SK-N-SH (cell line): ENCODE measurements at regions not wholly inside any gene's neighbourhood (a gene's known extent, or its start where the extent isn't known, plus 50 kb on each side); places are given as distances from the start of the nearest gene placed in this dataset.

ENCODE experiments used
- CTCF ChIA-PET: fragments of 300-600, 350-600 bp; formaldehyde crosslinking; extraction: SDS; loops from one replicate; lab custom pipeline; 2021; lab: Yijun Ruan, JAX
- POLR2A ChIA-PET: fragments of 350-600 bp; sonication (Branson Sonifier 250); formaldehyde crosslinking; extraction: SDS; loops from one replicate; lab custom pipeline; 2020; ENCODE audit warnings: antibody characterized with exemption, inconsistent platforms; lab: Yijun Ruan, JAX
- DNase-seq: peaks from one replicate; pipeline ENCODE4 v3.0.0; 2012
- H2AFZ ChIP-seq: fragments of 200-600 bp; sonication (generic); 2 replicates; pipeline ENCODE4 v1.8.1; 2016; ENCODE audit warnings: antibody characterized with exemption, mild to moderate bottlenecking, low read depth
- H3F3A ChIP-seq: fragments of 200-600 bp; sonication (generic); replicated peaks from 2 replicates; pipeline ENCODE3; 2016; ENCODE audit warnings: antibody characterized with exemption, mild to moderate bottlenecking; ENCODE audit not compliant: insufficient read depth
- H3K27ac ChIP-seq, 2 experiments: fragments of 200-500 bp in 1 of 2; fragments of 200-600 bp in 1 of 2; sonication (Bioruptor generic) in 1 of 2; sonication (generic), shearing (Covaris generic) in 1 of 2; 2 replicates each; pipeline versions ENCODE4 v1.5.1 to v1.6.1; 2014 to 2016; ENCODE audit warnings: low read depth in 2 of 2, inconsistent platforms in 1 of 2, low read length in 1 of 2, mild to moderate bottlenecking in 1 of 2, mixed read lengths in 1 of 2
- H3K27me3 ChIP-seq: fragments of 200-600 bp; sonication (generic), shearing (Covaris generic); 2 replicates; pipeline ENCODE4 v1.6.1; 2016; ENCODE audit warnings: mixed run types; ENCODE audit not compliant: insufficient read depth
- H3K36me3 ChIP-seq, 2 experiments: fragments of 200-500 bp in 1 of 2; fragments of 200-600 bp in 1 of 2; sonication (Bioruptor generic) in 1 of 2; sonication (generic) in 1 of 2; replicated peaks in 1 of 2; 2 replicates each; pipeline versions ENCODE3 to v1.5.1; 2014 to 2016; ENCODE audit warnings: low read length in 1 of 2, mild to moderate bottlenecking in 1 of 2; ENCODE audit not compliant: insufficient read depth in 2 of 2, control insufficient read depth in 1 of 2
- H3K4me1 ChIP-seq, 2 experiments: fragments of 200-500 bp in 1 of 2; fragments of 200-600 bp in 1 of 2; sonication (Bioruptor generic) in 1 of 2; sonication (generic), shearing (Covaris generic) in 1 of 2; 2 replicates each; pipeline versions ENCODE4 v1.5.1 to v1.6.1; 2014 to 2016; ENCODE audit warnings: low read depth in 1 of 2, low read length in 1 of 2, mixed run types in 1 of 2; ENCODE audit not compliant: insufficient read depth in 2 of 2, control insufficient read depth in 1 of 2
- H3K4me2 ChIP-seq: fragments of 200-600 bp; sonication (generic), shearing (Covaris generic); 2 replicates; pipeline ENCODE4 v1.6.1; 2017; ENCODE audit warnings: mixed run types
- H3K4me3 ChIP-seq, 2 experiments: fragments of 200-500 bp in 1 of 2; fragments of 200-600 bp in 1 of 2; sonication (Bioruptor generic) in 1 of 2; sonication (generic), shearing (Covaris generic) in 1 of 2; 2 replicates each; pipeline versions ENCODE4 v1.5.1 to v1.8.1; 2014 to 2016; ENCODE audit warnings: low read depth in 2 of 2, inconsistent platforms in 1 of 2, low read length in 1 of 2, mild to moderate bottlenecking in 1 of 2, mixed read lengths in 1 of 2, moderate library complexity in 1 of 2
- H3K79me2 ChIP-seq: fragments of 200-600 bp; sonication (generic); 2 replicates; pipeline ENCODE4 v1.8.1; 2017; ENCODE audit warnings: mild to moderate bottlenecking; ENCODE audit not compliant: insufficient read depth
- H3K9ac ChIP-seq: fragments of 200-600 bp; sonication (generic); 2 replicates; pipeline ENCODE4 v1.6.1; 2017; ENCODE audit warnings: mixed run types
- H3K9me2 ChIP-seq: fragments of 200-600 bp; sonication (generic); 2 replicates; pipeline ENCODE4 v1.6.1; 2017; ENCODE audit warnings: mixed run types
- H3K9me3 ChIP-seq: fragments of 200-600 bp; sonication (generic); 2 replicates; pipeline ENCODE4 v1.6.1; 2017; ENCODE audit warnings: mixed run types, mild to moderate bottlenecking, moderate library complexity
- H4K20me1 ChIP-seq: fragments of 200-600 bp; sonication (generic); 2 replicates; pipeline ENCODE4 v1.6.1; 2017; ENCODE audit warnings: mild to moderate bottlenecking, mixed run types; ENCODE audit not compliant: insufficient read depth
- CHD2 ChIP-seq: fragments of 150-350 bp; IDR thresholded peaks from 2 replicates; pipeline ENCODE4 v1.6.1; 2018; ENCODE audit warnings: low read length; ENCODE audit not compliant: partially characterized antibody
- EP300 ChIP-seq, 2 experiments: IDR thresholded peaks; 2 replicates each; pipeline versions ENCODE4 v1.4.0 to v1.6.1; 2012; ENCODE audit warnings: borderline replicate concordance in 1 of 2, low read depth in 1 of 2, low read length in 1 of 2
- EZH2phosphoT487 ChIP-seq: fragments of 200-600 bp; sonication (generic); IDR thresholded peaks from 2 replicates; pipeline ENCODE4 v1.6.1; 2017; ENCODE audit warnings: low read depth, mixed run types, mild to moderate bottlenecking, antibody characterized with exemption, moderate library complexity, borderline replicate concordance
- FOXM1 ChIP-seq: IDR thresholded peaks from 2 replicates; pipeline ENCODE4 v1.4.0; 2012; ENCODE audit warnings: low read depth, mild to moderate bottlenecking
- GATA2 ChIP-seq: sonication (generic); formaldehyde crosslinking; IDR thresholded peaks from 2 replicates; pipeline ENCODE4 v1.5.0; 2020; ENCODE audit warnings: mild to moderate bottlenecking, missing genetic modification reagents
- NFIC ChIP-seq: IDR thresholded peaks from 2 replicates; pipeline ENCODE4 v1.4.0; 2012; ENCODE audit warnings: borderline replicate concordance
- NRF1 ChIP-seq: IDR thresholded peaks from 2 replicates; pipeline ENCODE4 v1.6.1; 2012; ENCODE audit warnings: low read depth, mild to moderate bottlenecking, low read length
- REST ChIP-seq: IDR thresholded peaks from 2 replicates; pipeline ENCODE4 v1.6.1; 2012; ENCODE audit warnings: mild to moderate bottlenecking, low read depth, low read length, moderate library complexity
- SIN3A ChIP-seq: IDR thresholded peaks from 2 replicates; pipeline ENCODE4 v1.6.1; 2012; ENCODE audit warnings: low read depth, mild to moderate bottlenecking, low read length, moderate library complexity, borderline replicate concordance
- SMC3 ChIP-seq: IDR thresholded peaks from 2 replicates; pipeline ENCODE4 v1.6.1; 2012; ENCODE audit warnings: low read depth, low read length, improper control_type of control experiment
- TAF1 ChIP-seq: IDR thresholded peaks from 2 replicates; pipeline ENCODE4 v1.6.1; 2012; ENCODE audit warnings: low read depth, mild to moderate bottlenecking, low read length, moderate library complexity, borderline replicate concordance
- YY1 ChIP-seq: IDR thresholded peaks from 2 replicates; pipeline ENCODE4 v1.4.0; 2012; ENCODE audit warnings: low read depth, mild to moderate bottlenecking
- ZBTB33 ChIP-seq: IDR thresholded peaks from 2 replicates; pipeline ENCODE4 v1.4.0; 2012; ENCODE audit warnings: low read depth, borderline replicate concordance
- whole genome bisulfite sequencing: methylation state at CpG from one replicate; pipeline ENCODE4 v1.1.6; 2017; ENCODE audit warnings: low lambda C conversion rate; 5-methylcytosine and 5-hydroxymethylcytosine counted together

- ChIA-PET POLR2A (no interaction called here), CTCF (no interaction called here)
- Histone ChIP-seq H4K20me1 (no peaks in the 10 kb centered on the region), H3K9me3 (no peaks in the 10 kb centered on the region), H3K9me2 (no peaks in the 10 kb centered on the region), H3K27ac (no peak overlapping the region), H3K27me3 (no peaks in the 10 kb centered on the region), H3K4me2 (no peak overlapping the region), H3K79me2 (no peaks in the 10 kb centered on the region), H3F3A (no peaks in the 10 kb centered on the region), H2AFZ (no peak overlapping the region), H3K4me1 (no peaks in the 10 kb centered on the region), H3K36me3 (no peaks in the 10 kb centered on the region), H3K9ac (no peak overlapping the region), H3K4me3 (no peak overlapping the region)
- DNase-seq = no peak
- TF ChIP-seq TAF1 (no peak), NRF1 (no peak), SMC3 (no peak), YY1 (no peak), SIN3A (no peak), CHD2 (no peak), ZBTB33 (no peak), NFIC (no peak), EZH2phosphoT487 (no peak), EP300 (IDR thresholded peaks at IDR 0.05; ENCODE audit: borderline replicate concordance in 1 of 2, low read depth in 1 of 2, low read length in 1 of 2) (no peak), GATA2 (CRISPR knock-in tag) (no peak), FOXM1 (no peak), REST (no peak)
- WGBS = 21% methylated on average over 5 of the region's 5 CpGs
Observed at GRCh38 chr2:59012234-59012633, 771.1 kb upstream of the FANCL start.
